ENCODE measurements at regions not wholly inside any gene's neighbourhood (a gene's known extent, or its start where the extent isn't known, plus 50 kb on each side); places are given as distances from the start of the nearest gene placed in this dataset.

- Mint-ChIP-seq H3K27me3 (ENCODE audit: unreplicated experiment) (no peaks in the 10 kb centered on the region), H3K4me1 (ENCODE audit: unreplicated experiment) (peaks cover 6% of the 10 kb centered on the region), H3K4me3 (ENCODE audit: unreplicated experiment) (no peak overlapping the region), H3K27ac (ENCODE audit: unreplicated experiment) (no peak overlapping the region), H3K36me3 (ENCODE audit: low read depth, unreplicated experiment) (no peaks in the 10 kb centered on the region), H3K9me3 (ENCODE audit: unreplicated experiment) (no peaks in the 10 kb centered on the region)
- DNase-seq (ENCODE audit: low spot score), result no peak
- no peak for TF ChIP-seq CTCF (IDR thresholded peaks at IDR 0.05; ENCODE audit: unreplicated experiment)
These were observed 638.5 kb downstream of the COL12A1 start for GRCh38 chr6:74567281-74567922.

GRCh38 chr6:74557236-74557635 is 648.6 kb downstream of the COL12A1 start:
- Mint-ChIP-seq H3K4me3 (ENCODE audit: unreplicated experiment) (no peak overlapping the region), H3K36me3 (ENCODE audit: low read depth, unreplicated experiment) (no peaks in the 10 kb centered on the region), H3K9me3 (ENCODE audit: unreplicated experiment) (no peaks in the 10 kb centered on the region), H3K27ac (ENCODE audit: unreplicated experiment) (no peak overlapping the region), H3K4me1 (ENCODE audit: unreplicated experiment) (no peaks in the 10 kb centered on the region), H3K27me3 (ENCODE audit: unreplicated experiment) (peaks cover 7% of the 10 kb centered on the region)
- DNase-seq (ENCODE audit: low spot score), result no peak
- no peak for TF ChIP-seq CTCF (IDR thresholded peaks at IDR 0.05; ENCODE audit: unreplicated experiment)

- Mint-ChIP-seq H3K9me3 (ENCODE audit: unreplicated experiment) (no peaks in the 10 kb centered on the region), H3K4me1 (ENCODE audit: unreplicated experiment) (no peaks in the 10 kb centered on the region), H3K36me3 (ENCODE audit: low read depth, unreplicated experiment) (no peaks in the 10 kb centered on the region), H3K4me3 (ENCODE audit: unreplicated experiment) (no peak overlapping the region), H3K27me3 (ENCODE audit: unreplicated experiment) (peaks cover 11% of the 10 kb centered on the region), H3K27ac (ENCODE audit: unreplicated experiment) (no peak overlapping the region)
- no peak for TF ChIP-seq CTCF (IDR thresholded peaks at IDR 0.05; ENCODE audit: unreplicated experiment)
- no peak for DNase-seq (ENCODE audit: low spot score)
These were observed 651.8 kb downstream of the COL12A1 start for GRCh38 chr6:74554041-74554440.

GRCh38 chr6:74551896-74552295 is 654.0 kb downstream of the COL12A1 start:
- H3K27me3 Mint-ChIP-seq (ENCODE audit: unreplicated experiment), result peaks cover 11% of the 10 kb centered on the region
- H3K27ac Mint-ChIP-seq (ENCODE audit: unreplicated experiment), result no peak overlapping the region
- TF ChIP-seq CTCF (IDR thresholded peaks at IDR 0.05; ENCODE audit: unreplicated experiment), result no peak
- H3K9me3 Mint-ChIP-seq (ENCODE audit: unreplicated experiment), result no peaks in the 10 kb centered on the region
- DNase-seq (ENCODE audit: low spot score), result no peak
- H3K4me1 Mint-ChIP-seq (ENCODE audit: unreplicated experiment), result no peaks in the 10 kb centered on the region
- H3K4me3 Mint-ChIP-seq (ENCODE audit: unreplicated experiment), result no peak overlapping the region
- H3K36me3 Mint-ChIP-seq (ENCODE audit: low read depth, unreplicated experiment), result no peaks in the 10 kb centered on the region

GRCh38 chr6:74550821-74551220 is 655.0 kb downstream of the COL12A1 start:
- Mint-ChIP-seq H3K4me3 (ENCODE audit: unreplicated experiment) (no peak overlapping the region), H3K4me1 (ENCODE audit: unreplicated experiment) (no peaks in the 10 kb centered on the region), H3K27ac (ENCODE audit: unreplicated experiment) (no peak overlapping the region), H3K27me3 (ENCODE audit: unreplicated experiment) (peaks cover 10% of the 10 kb centered on the region), H3K36me3 (ENCODE audit: low read depth, unreplicated experiment) (no peaks in the 10 kb centered on the region), H3K9me3 (ENCODE audit: unreplicated experiment) (no peaks in the 10 kb centered on the region)
- DNase-seq (ENCODE audit: low spot score), result no peak
- no peak for TF ChIP-seq CTCF (IDR thresholded peaks at IDR 0.05; ENCODE audit: unreplicated experiment)

Data from endothelial cell (in vitro differentiated cells).